Colonic mucosa (tissue), 4 donors: ENCODE measurements at regions not wholly inside any gene's neighbourhood (a gene's known extent, or its start where the extent isn't known, plus 50 kb on each side); places are given as distances from the start of the nearest gene placed in this dataset.

ENCODE experiments used
- DNase-seq: peaks from one replicate; pipeline ENCODE4 v3.0.0-alpha.2; 2020
- H3K27ac ChIP-seq: fragments of 200-600 bp; one replicate; pipeline ENCODE4 v1.8.0; 2021
- H3K27me3 ChIP-seq: fragments of 200-600 bp; one replicate; pipeline ENCODE4 v1.8.0; 2021
- H3K36me3 ChIP-seq: fragments of 200-600 bp; one replicate; pipeline ENCODE4 v1.8.0; 2021
- H3K4me1 ChIP-seq: fragments of 200-600 bp; one replicate; pipeline ENCODE4 v1.8.0; 2021; ENCODE audit warnings: mild to moderate bottlenecking
- H3K4me3 ChIP-seq: fragments of 200-600 bp; one replicate; pipeline ENCODE4 v1.8.0; 2021
- H3K9ac ChIP-seq, 2 donors: one replicate each; pipeline ENCODE4 v1.7.0; 2013; ENCODE audit warnings: control low read depth in 2 of 2, low read depth in 2 of 2, low read length in 2 of 2
- H3K9me3 ChIP-seq: fragments of 200-600 bp; one replicate; pipeline ENCODE4 v1.8.0; 2021
- intact Hi-C: fragments of 100-400 bp; cut with DNase I; formaldehyde crosslinking; loops from one replicate; pipeline ENCODE4 v1.14.1; 2022
- TF ChIP-seq, protein P1 (sequence below): fragments of 200-600 bp; IDR thresholded peaks from one replicate; pipeline ENCODE4 v1.8.0; 2022; ENCODE audit warnings: antibody characterized with exemption, mild to moderate bottlenecking
- donor health status: healthy.
- donor health status: DM: no; HTN: no; CAD: no.
- donor health status: DM: no; HTN: no; CAD: no.

- Histone ChIP-seq H3K4me3 (no peak overlapping the region), H3K27me3 (no peaks in the 10 kb centered on the region), H3K9me3 (no peaks in the 10 kb centered on the region), H3K4me1 (no peaks in the 10 kb centered on the region), H3K27ac (no peak overlapping the region), H3K9ac (no peak overlapping the region), H3K36me3 (no peaks in the 10 kb centered on the region)
- TF ChIP-seq, protein P1, sequence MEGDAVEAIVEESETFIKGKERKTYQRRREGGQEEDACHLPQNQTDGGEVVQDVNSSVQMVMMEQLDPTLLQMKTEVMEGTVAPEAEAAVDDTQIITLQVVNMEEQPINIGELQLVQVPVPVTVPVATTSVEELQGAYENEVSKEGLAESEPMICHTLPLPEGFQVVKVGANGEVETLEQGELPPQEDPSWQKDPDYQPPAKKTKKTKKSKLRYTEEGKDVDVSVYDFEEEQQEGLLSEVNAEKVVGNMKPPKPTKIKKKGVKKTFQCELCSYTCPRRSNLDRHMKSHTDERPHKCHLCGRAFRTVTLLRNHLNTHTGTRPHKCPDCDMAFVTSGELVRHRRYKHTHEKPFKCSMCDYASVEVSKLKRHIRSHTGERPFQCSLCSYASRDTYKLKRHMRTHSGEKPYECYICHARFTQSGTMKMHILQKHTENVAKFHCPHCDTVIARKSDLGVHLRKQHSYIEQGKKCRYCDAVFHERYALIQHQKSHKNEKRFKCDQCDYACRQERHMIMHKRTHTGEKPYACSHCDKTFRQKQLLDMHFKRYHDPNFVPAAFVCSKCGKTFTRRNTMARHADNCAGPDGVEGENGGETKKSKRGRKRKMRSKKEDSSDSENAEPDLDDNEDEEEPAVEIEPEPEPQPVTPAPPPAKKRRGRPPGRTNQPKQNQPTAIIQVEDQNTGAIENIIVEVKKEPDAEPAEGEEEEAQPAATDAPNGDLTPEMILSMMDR, result no peak
- DNase-seq, result no peak
- intact Hi-C loops, result no loop called here
Observed at GRCh38 chr3:73213896-73214295, 152.4 kb downstream of the EBLN2 start.

- Histone ChIP-seq H3K4me3 (no peak overlapping the region), H3K9me3 (no peaks in the 10 kb centered on the region), H3K9ac (no peak overlapping the region), H3K4me1 (no peaks in the 10 kb centered on the region), H3K27me3 (no peaks in the 10 kb centered on the region), H3K36me3 (no peaks in the 10 kb centered on the region), H3K27ac (no peak overlapping the region)
- intact Hi-C loops, result no loop called here
- no peak for DNase-seq
- TF ChIP-seq, protein P1, result no peak
Observed at GRCh38 chr3:73214846-73215245, 153.4 kb downstream of the EBLN2 start.

GRCh38 chr3:73215281-73215680 lies 153.8 kb downstream of the EBLN2 start:
- intact Hi-C loops, result no loop called here
- Histone ChIP-seq H3K9me3 (no peaks in the 10 kb centered on the region), H3K27ac (no peak overlapping the region), H3K4me1 (no peaks in the 10 kb centered on the region), H3K4me3 (no peak overlapping the region), H3K9ac (no peak overlapping the region), H3K36me3 (no peaks in the 10 kb centered on the region), H3K27me3 (no peaks in the 10 kb centered on the region)
- DNase-seq, result no peak
- TF ChIP-seq, protein P1, result no peak

DNA sequence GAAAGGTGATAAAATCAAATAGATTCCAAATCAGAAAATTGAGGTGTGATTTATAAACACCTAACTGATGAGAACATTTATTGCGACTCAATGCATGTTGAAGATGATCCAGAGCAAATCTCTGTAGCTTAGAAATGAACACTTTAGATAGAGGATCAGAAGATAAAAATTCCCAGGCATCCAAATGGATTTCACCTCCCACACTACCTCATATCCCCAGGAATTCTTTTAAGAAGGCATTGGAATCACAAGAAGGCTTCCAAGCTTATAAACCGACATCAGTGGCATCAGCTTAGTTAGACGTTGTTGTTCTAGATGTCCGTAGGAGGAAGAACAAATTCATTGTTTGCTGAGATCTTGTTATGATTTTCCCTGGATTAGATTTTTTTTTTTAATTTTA lies 154.4 kb downstream of the EBLN2 start:
- TF ChIP-seq, protein P1, result no peak
- Histone ChIP-seq H3K27me3 (no peaks in the 10 kb centered on the region), H3K9ac (no peak overlapping the region), H3K27ac (no peak overlapping the region), H3K4me1 (no peaks in the 10 kb centered on the region), H3K9me3 (no peaks in the 10 kb centered on the region), H3K36me3 (no peaks in the 10 kb centered on the region), H3K4me3 (no peak overlapping the region)
- DNase-seq, result no peak
- intact Hi-C loops, result no loop called here

- H3K9me3 ChIP-seq, result no peaks in the 10 kb centered on the region
- intact Hi-C loops, result no loop called here
- no peaks in the 10 kb centered on the region for H3K4me1 ChIP-seq
- no peaks in the 10 kb centered on the region for H3K36me3 ChIP-seq
- H3K9ac ChIP-seq, result no peak overlapping the region
- TF ChIP-seq, protein P1, result no peak
- H3K4me3 ChIP-seq, result no peak overlapping the region
- H3K27ac ChIP-seq, result no peak overlapping the region
- no peak for DNase-seq
- no peaks in the 10 kb centered on the region for H3K27me3 ChIP-seq
Observed at GRCh38 chr3:73216310-73216709, 154.9 kb downstream of the EBLN2 start.

DNA sequence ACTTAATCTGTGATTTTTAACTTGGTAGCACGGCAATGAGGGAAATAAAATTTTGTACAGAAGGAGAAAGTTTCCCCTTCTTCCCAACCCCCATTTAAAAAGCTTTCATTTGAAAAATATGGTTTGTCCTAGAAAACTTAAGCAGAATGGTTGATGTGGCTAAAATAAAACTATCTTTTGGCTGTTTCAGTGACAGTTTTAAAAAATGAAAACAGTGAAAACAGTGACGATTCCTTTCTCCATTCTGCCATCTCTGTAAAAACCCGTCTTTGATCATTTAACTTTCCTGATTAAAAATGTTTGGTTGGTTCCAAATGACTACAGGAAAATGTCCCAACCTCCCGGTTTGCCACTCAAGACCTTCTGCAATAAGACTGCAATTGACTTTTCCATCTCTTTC lies 160.7 kb downstream of the EBLN2 start:
- DNase-seq, result no peak
- Histone ChIP-seq H3K9me3 (no peaks in the 10 kb centered on the region), H3K27me3 (no peaks in the 10 kb centered on the region), H3K36me3 (no peaks in the 10 kb centered on the region), H3K27ac (no peak overlapping the region), H3K4me3 (no peak overlapping the region), H3K9ac (no peak overlapping the region), H3K4me1 (no peaks in the 10 kb centered on the region)
- TF ChIP-seq, protein P1, result no peak
- intact Hi-C loops, result no loop called here
